Testis (tissue), 2 donors: ENCODE measurements at regions not wholly inside any gene's neighbourhood (a gene's known extent, or its start where the extent isn't known, plus 50 kb on each side); places are given as distances from the start of the nearest gene placed in this dataset.

Experiments
- POLR2A ChIP-seq: fragments of 450-650 bp; IDR thresholded peaks from one replicate; pipeline ENCODE4 v1.6.1; 2017; ENCODE audit warnings: antibody characterized with exemption, mild to moderate bottlenecking, moderate library complexity
- TF ChIP-seq, protein P1 (sequence below), 3 experiments: fragments of 450-650 bp in 2 of 3; fragments of 200-600 bp in 1 of 3; sonication (generic) in 1 of 3; IDR thresholded peaks; one replicate each; pipeline ENCODE4 v1.5.1; 2016 to 2019; ENCODE audit warnings: antibody characterized with exemption in 3 of 3, mild to moderate bottlenecking in 2 of 3, moderate library complexity in 1 of 3

DNA sequence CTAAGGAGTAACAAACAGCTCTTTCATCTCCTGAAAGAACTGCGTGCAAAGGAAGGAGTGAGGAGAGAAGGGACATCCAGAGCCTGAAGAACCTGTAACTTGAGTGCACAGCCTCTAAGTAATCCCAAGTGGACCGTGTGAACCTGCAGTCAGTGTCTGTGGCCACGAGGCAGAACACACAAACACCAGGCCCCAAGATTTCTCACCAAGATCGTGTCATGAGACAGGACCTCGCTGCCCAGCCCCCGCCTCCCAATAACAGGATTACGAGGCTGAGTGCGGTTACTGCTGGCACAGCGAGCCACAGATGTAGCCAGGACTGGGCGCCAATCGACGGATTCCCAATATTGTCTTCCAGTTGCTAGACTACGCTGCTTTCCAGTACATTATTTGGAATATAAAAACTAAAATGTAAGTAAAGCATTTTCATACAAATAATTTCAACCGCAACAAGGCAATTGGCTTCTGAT is 101.3 kb upstream of the SLC25A33 start:
- TF ChIP-seq, protein P1, sequence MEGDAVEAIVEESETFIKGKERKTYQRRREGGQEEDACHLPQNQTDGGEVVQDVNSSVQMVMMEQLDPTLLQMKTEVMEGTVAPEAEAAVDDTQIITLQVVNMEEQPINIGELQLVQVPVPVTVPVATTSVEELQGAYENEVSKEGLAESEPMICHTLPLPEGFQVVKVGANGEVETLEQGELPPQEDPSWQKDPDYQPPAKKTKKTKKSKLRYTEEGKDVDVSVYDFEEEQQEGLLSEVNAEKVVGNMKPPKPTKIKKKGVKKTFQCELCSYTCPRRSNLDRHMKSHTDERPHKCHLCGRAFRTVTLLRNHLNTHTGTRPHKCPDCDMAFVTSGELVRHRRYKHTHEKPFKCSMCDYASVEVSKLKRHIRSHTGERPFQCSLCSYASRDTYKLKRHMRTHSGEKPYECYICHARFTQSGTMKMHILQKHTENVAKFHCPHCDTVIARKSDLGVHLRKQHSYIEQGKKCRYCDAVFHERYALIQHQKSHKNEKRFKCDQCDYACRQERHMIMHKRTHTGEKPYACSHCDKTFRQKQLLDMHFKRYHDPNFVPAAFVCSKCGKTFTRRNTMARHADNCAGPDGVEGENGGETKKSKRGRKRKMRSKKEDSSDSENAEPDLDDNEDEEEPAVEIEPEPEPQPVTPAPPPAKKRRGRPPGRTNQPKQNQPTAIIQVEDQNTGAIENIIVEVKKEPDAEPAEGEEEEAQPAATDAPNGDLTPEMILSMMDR (IDR thresholded peaks at IDR 0.05): no peak
- TF ChIP-seq POLR2A: no peak
